H1 (cell line): ENCODE measurements at regions not wholly inside any gene's neighbourhood (a gene's known extent, or its start where the extent isn't known, plus 50 kb on each side); places are given as distances from the start of the nearest gene placed in this dataset.

Experiments used
- BRCA1 ChIP-seq: IDR thresholded peaks from 2 replicates; pipeline ENCODE4 v1.6.1; 2012; ENCODE audit warnings: low read depth, low read length, improper control_type of control experiment
- EP300 ChIP-seq, 2 experiments: IDR thresholded peaks; 1 replicate in 1 of 2; 2 replicates in 1 of 2; pipeline ENCODE4 v1.6.1; 2011 to 2012; ENCODE audit warnings: low read depth in 2 of 2, low read length in 2 of 2, mild to moderate bottlenecking in 2 of 2, borderline replicate concordance in 1 of 2, inconsistent platforms in 1 of 2, moderate library complexity in 1 of 2
- JUND ChIP-seq: IDR thresholded peaks from 2 replicates; pipeline ENCODE4 v1.6.1; 2011; ENCODE audit warnings: mild to moderate bottlenecking, improper control_type of control experiment, low read length
- MAFK ChIP-seq: IDR thresholded peaks from 2 replicates; pipeline ENCODE4 v1.6.1; 2012; ENCODE audit warnings: low read depth, mild to moderate bottlenecking, improper control_type of control experiment, low read length

DNA sequence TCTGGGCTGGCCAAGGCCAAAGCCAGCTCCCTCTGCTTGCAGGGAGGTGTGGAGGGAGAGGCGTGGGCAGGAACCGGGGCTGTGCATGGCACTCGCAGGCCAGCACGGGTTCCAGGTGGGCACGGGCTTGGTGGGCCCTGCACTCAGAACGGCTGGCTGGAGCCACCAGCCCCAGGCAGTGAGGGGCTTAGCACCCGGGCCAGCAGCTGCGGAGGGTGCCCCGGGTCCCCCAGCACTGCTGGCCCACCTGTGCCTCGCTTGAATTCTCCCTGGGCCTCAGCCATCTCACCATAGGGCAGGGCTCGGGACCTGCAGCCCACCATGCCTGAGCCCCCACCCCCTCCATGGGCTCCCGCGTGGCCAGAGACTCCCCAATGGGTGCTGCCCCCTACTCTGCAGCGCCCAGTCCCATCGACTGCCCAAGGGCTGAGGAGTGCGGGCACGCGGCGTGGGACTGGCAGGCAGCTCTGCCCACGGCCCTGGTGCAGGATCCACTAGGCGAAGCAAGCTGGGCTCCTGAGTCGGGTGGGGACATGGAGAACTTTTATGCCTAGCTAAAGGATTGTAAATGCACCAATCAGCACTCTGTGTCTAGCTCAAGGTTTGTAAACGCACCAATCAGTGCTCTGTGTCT, 193.9 kb downstream of the LARP7 start (continued):
- TF ChIP-seq EP300 (IDR thresholded peaks at IDR 0.05; ENCODE audit: borderline replicate concordance in 1 of 2, low read depth in 2 of 2, low read length in 2 of 2) (no peak), MAFK (no peak), BRCA1 (no peak), JUND (no peak)
- TF ChIP-seq, all 59 proteins: peak for 0
